ENCODE measurements at regions not wholly inside any gene's neighbourhood (a gene's known extent, or its start where the extent isn't known, plus 50 kb on each side); places are given as distances from the start of the nearest gene placed in this dataset.
"Not testable (repeated sequence)": the region's sequence is repeated elsewhere in the genome, so short reads cannot be mapped to it uniquely, and the experiment has no call there.

- H3K4me1 ChIP-seq; H3K4me3 ChIP-seq; H3K9me3 ChIP-seq; intact Hi-C loops (cut with DNase I; ENCODE audit: low total_unique reads); H3K27me3 ChIP-seq; H3K36me3 ChIP-seq; DNase-seq; H3K27ac ChIP-seq: not testable (repeated sequence)
Observed at GRCh38 chr16:16610389-16610967, 231.5 kb downstream of the NPIPA7 start.

DNA sequence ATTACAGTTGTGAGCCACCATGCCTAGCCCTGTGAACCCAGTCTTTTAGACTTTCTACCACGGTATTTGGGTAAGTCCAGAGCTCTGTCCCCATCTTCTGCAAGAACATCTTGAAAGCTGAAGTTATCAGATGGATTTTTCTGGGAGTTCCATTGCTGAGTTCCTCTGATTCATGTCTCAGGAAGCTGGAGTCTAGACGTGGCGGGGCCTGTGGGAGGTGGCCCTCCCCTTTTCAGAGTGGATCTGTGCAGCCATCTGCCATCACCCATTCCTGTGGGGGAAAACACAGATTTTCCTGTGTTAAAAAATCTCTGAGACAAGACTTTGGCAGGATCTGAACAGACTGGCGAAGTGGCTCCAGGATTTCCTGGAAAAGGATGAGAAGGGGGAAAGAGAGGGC is 234.3 kb downstream of the NPIPA7 start:
- H3K4me1 ChIP-seq; intact Hi-C loops (cut with DNase I; ENCODE audit: low total_unique reads); H3K27me3 ChIP-seq: not testable (repeated sequence)

DNA sequence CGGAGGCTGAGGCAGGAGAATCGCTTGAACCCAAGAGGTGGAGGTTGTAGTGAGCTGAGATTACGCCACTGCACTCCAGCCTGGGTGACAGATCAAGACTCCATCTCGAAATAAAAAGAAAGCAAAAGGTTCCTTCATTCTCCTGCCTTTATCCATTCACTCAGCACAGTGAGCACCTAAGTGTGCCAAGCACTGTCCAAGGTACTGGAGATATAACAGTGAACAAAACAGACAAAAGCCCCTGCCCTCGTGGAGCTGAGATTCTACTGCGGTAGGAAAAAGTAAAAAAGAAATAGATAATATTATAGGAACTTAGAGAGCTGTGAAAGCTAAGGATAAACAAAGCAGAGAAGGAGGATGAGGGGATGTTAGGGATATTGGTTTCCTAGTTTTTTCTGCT is 235.5 kb downstream of the NPIPA7 start:
- H3K27ac ChIP-seq; H3K27me3 ChIP-seq; H3K4me1 ChIP-seq; H3K9me3 ChIP-seq; H3K4me3 ChIP-seq; intact Hi-C loops (cut with DNase I; ENCODE audit: low total_unique reads); H3K36me3 ChIP-seq; DNase-seq: not testable (repeated sequence)

More for the DNA sequence above, 234.3 kb downstream of the NPIPA7 start:
- not testable (repeated sequence) for H3K36me3 ChIP-seq, H3K27ac ChIP-seq, DNase-seq, H3K9me3 ChIP-seq, H3K4me3 ChIP-seq

- intact Hi-C loops (cut with DNase I; ENCODE audit: low total_unique reads); H3K4me3 ChIP-seq; DNase-seq; H3K9me3 ChIP-seq; H3K4me1 ChIP-seq; H3K27ac ChIP-seq; H3K27me3 ChIP-seq; H3K36me3 ChIP-seq: not testable (repeated sequence)
Observed at GRCh38 chr16:16618963-16619465, 240.1 kb downstream of the NPIPA7 start.

DNA sequence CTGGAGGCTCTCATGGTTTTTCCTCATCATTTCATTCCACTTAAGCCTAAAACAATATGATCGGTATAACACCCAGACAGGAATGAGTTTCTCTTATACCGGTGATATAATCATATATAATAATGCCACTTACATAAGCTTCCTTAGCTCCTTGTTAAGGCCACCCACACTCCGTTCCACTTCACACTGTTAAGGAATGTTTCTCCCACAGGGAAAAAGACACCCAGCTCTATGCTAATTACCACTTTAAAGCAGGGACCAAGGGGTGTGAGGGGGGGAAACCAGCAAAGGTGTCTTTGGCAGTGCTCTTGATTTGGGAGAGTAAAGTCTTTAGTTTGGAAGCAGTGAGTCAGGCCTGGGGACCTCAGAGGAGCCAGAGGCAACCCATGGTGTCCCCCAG is 245.4 kb downstream of the NPIPA7 start:
- H3K27me3 ChIP-seq; H3K4me1 ChIP-seq; H3K36me3 ChIP-seq; intact Hi-C loops (cut with DNase I; ENCODE audit: low total_unique reads); H3K27ac ChIP-seq; H3K9me3 ChIP-seq; DNase-seq; H3K4me3 ChIP-seq: not testable (repeated sequence)

DNA sequence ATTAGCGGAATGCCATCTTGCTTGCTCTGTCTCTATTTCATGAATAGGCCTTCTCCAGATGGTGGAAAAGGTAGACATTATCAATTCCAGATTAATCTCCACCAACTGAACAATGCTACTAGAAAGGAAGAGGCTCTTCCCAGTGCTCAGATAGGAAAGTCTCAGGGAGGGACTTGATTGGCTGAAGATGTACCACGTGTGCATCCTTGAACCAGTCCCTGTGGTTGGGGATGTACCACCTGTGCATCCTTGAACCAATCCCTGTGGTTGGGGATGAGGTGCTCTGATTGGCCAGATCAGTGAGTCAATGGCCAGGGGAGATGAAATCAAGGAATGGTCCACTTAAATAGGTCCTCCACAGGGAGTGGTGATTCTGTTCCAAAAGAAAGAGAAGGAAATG is 246.2 kb downstream of the NPIPA7 start:
- intact Hi-C loops (cut with DNase I; ENCODE audit: low total_unique reads); H3K4me3 ChIP-seq; DNase-seq; H3K4me1 ChIP-seq; H3K27ac ChIP-seq; H3K36me3 ChIP-seq; H3K27me3 ChIP-seq; H3K9me3 ChIP-seq: not testable (repeated sequence)

DNA sequence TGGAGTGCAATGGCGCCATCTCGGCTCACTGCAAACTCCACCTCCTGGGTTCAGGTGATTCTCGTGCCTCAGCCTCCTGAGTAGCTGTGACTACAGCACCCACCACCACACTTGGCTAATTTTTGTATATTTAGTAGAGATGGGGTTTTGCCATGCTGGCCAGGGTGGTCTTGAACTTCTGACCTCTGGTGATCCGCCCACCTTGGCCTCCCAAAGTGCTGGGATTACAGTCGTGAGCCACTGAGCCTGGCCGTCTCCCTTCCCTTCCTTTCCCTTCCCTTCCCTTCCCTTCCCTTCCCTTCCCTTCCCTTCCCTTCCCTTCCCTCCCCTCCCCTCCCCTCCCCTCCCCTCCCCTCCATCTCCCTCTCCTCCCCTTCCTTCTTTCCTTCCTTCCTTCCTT is 248.9 kb downstream of the NPIPA7 start:
- H3K27me3 ChIP-seq; DNase-seq; H3K4me1 ChIP-seq; H3K9me3 ChIP-seq; H3K36me3 ChIP-seq; H3K27ac ChIP-seq; intact Hi-C loops (cut with DNase I; ENCODE audit: low total_unique reads); H3K4me3 ChIP-seq: not testable (repeated sequence)

- H3K27me3 ChIP-seq; H3K4me1 ChIP-seq; H3K9me3 ChIP-seq; H3K4me3 ChIP-seq; H3K36me3 ChIP-seq; H3K27ac ChIP-seq; DNase-seq; intact Hi-C loops (cut with DNase I; ENCODE audit: low total_unique reads): not testable (repeated sequence)
Observed at GRCh38 chr16:16638231-16638630, 259.3 kb downstream of the NPIPA7 start.

DNA sequence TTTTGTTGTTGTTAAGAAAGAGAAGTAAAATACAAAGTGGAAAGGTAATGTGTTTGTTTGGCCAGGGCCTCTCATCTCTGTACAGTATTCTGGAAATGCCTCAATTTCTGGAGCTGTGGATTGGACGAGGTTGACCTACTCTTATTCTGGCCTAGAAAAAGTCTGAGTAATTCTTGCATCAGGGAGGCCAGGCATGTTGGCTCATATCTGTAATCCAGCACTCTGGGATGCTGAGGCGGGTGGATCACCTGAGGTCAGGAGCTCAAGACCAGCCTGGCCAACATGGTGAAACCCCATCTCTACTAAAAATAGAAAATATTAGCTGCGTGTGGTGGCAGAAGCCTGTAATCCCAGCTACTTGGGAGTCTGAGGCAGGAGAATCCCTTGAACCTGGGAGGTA is 259.8 kb downstream of the NPIPA7 start:
- intact Hi-C loops (cut with DNase I; ENCODE audit: low total_unique reads); H3K4me3 ChIP-seq; H3K27ac ChIP-seq: not testable (repeated sequence)

GRCh38 chr16:16643828-16644227 is 264.9 kb downstream of the NPIPA7 start:
- H3K4me3 ChIP-seq; H3K4me1 ChIP-seq; H3K36me3 ChIP-seq; H3K9me3 ChIP-seq; H3K27ac ChIP-seq; DNase-seq; H3K27me3 ChIP-seq; intact Hi-C loops (cut with DNase I; ENCODE audit: low total_unique reads): not testable (repeated sequence)

More for the DNA sequence above, 259.8 kb downstream of the NPIPA7 start:
- not testable (repeated sequence) for H3K9me3 ChIP-seq, H3K27me3 ChIP-seq, DNase-seq, H3K36me3 ChIP-seq, H3K4me1 ChIP-seq

DNA sequence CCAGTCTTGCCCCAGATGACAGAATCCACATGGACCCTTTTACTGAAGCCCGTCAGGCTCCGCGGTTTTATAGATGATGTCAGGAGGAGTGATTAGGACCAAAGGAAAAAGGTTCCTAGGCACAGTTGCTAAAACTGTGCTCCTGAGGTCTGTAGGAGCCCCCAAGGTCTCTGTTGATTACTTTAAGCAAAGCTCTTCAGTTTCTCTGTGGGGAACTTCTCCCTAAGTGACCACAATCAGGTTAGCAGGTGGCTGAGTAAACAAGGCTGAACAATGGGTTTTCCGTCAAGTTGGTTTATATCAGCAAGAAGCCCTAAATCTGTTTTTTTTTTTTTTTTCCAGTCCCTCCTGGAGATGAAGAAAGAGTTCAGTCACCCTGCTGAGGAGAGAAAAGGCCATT is 269.1 kb downstream of the NPIPA7 start:
- H3K27me3 ChIP-seq; H3K4me1 ChIP-seq; DNase-seq; H3K27ac ChIP-seq; H3K9me3 ChIP-seq; H3K4me3 ChIP-seq; H3K36me3 ChIP-seq; intact Hi-C loops (cut with DNase I; ENCODE audit: low total_unique reads): not testable (repeated sequence)

DNA sequence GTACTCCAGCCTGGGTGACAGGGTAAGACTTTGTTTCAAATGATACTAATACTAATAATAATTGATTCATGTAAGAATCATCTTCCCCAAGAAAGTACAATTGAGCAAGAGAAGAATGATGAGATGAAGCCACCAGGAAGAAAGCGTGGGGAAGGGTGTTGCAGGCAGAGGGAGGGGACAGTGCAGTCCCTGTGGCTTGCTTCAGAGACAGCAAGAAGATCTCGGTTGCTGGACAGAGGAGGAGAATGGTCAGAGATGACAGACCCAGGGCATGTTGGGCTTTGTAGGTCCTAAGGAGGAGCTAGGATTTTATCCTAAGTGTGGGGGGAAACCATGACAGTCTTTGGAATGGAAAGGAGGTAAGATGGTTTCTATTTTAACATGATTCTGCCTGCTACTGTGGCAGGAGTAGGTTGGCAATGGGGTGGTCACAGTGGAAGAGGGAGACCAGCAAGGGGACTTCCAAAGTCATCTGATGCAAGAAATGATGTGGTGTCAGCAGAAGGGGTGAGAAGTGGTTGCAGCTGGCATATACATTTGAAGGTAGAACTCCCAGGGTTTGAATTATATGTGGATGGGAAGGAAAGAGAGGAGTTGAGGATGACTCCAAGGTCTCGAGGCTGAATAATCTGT is 293.4 kb downstream of the NPIPA7 start:
- H3K27ac ChIP-seq; H3K4me3 ChIP-seq; H3K27me3 ChIP-seq; H3K36me3 ChIP-seq; H3K4me1 ChIP-seq; H3K9me3 ChIP-seq; DNase-seq; intact Hi-C loops (cut with DNase I; ENCODE audit: low total_unique reads): not testable (repeated sequence)

DNA sequence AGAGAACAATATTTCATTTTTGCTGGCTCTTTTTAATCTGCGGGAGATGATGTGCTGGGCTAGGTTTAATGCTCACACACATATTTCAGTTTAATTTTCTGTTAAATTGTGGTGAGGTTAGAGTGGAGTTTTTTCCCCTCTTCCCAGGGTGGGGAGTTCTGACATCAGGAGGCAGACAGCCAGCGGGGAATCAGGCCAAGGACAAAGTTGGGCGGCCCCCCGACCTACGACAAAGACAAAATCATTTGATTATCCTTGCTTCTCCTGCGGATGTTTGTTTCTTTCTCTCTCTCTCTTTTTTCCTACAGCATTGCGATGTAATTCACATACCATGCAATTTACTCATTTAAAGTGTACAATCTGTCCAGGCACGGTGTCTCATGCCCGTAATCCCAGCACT is 295.9 kb downstream of the NPIPA7 start:
- intact Hi-C loops (cut with DNase I; ENCODE audit: low total_unique reads); H3K9me3 ChIP-seq; H3K4me3 ChIP-seq; H3K27me3 ChIP-seq; H3K4me1 ChIP-seq; H3K27ac ChIP-seq; DNase-seq; H3K36me3 ChIP-seq: not testable (repeated sequence)

DNA sequence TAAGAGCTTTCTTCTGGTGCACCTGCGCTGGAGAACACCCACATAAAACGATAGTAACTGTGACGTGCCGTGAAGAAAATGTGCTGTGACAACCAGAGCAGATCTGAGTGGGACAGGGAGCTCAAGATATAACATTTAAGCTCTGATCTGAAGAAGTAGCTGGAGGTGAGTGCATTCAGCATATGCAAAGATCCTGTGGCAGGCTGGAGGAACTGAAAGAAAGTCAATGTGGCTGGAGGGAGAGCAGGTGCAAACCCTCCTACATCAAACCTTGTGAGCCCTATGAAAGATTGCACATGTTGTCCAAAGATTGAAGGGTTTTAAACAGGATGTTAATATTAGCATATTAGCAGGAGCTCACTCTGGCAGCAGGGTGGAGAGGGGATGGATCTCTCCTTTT is 342.9 kb downstream of the NPIPA7 start:
- H3K9me3 ChIP-seq; DNase-seq; H3K36me3 ChIP-seq; intact Hi-C loops (cut with DNase I; ENCODE audit: low total_unique reads); H3K4me3 ChIP-seq; H3K27me3 ChIP-seq; H3K4me1 ChIP-seq; H3K27ac ChIP-seq: not testable (repeated sequence)

DNA sequence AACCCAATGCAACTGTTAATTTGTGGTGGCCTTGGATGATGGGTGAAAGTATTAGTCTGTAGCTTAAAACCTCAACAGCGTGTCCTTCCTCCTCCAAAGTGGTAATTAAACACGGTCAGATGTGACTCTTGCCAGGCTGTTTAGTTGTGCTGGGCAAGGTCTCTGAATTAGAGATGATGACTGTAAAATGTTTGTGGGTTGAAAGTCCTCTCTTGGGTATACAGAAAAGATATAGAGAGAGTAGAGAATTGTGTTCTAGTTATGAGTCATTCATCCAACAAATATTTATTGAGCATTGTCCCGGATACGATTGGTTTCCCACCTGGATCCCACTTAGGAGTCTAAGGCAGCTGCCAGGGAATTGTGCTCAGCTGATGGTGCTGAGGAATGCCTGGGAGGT is 343.7 kb downstream of the NPIPA7 start:
- H3K4me1 ChIP-seq; H3K27ac ChIP-seq; H3K9me3 ChIP-seq; intact Hi-C loops (cut with DNase I; ENCODE audit: low total_unique reads); H3K27me3 ChIP-seq; DNase-seq; H3K4me3 ChIP-seq; H3K36me3 ChIP-seq: not testable (repeated sequence)
